ENCODE measurements at regions not wholly inside any gene's neighbourhood (a gene's known extent, or its start where the extent isn't known, plus 50 kb on each side); places are given as distances from the start of the nearest gene placed in this dataset.

GRCh38 chr4:41475402-41475801 lies 62.6 kb upstream of the LIMCH1 start (continued):
- TF ChIP-seq KDM1A (IDR thresholded peaks at IDR 0.05; ENCODE audit: borderline replicate concordance, low read length) (no peak), ATF2 (IDR thresholded peaks at IDR 0.05; ENCODE audit: low read length) (no peak), SIX5 (IDR thresholded peaks at IDR 0.05; ENCODE audit: low read depth, low read length) (no peak), NANOG (IDR thresholded peaks at IDR 0.05; ENCODE audit: insufficient read depth, low read depth, low read length, poor library complexity, severe bottlenecking) (no peak), CHD2 (IDR thresholded peaks at IDR 0.05; ENCODE audit: low read length) (no peak)
